SW480 (cell line): ENCODE measurements at regions not wholly inside any gene's neighbourhood (a gene's known extent, or its start where the extent isn't known, plus 50 kb on each side); places are given as distances from the start of the nearest gene placed in this dataset.
"Not testable (repeated sequence)": the region's sequence is repeated elsewhere in the genome, so short reads cannot be mapped to it uniquely, and the experiment has no call there.

Source experiments
- DNase-seq: peaks from one replicate; pipeline ENCODE4 v3.0.0-alpha.2; 2016; ENCODE audit warnings: low spot score

- DNase-seq: no peak
These were observed 134.0 kb downstream of the SST start for GRCh38 chr3:187536185-187536584.

GRCh38 chr3:187533797-187534196, 136.4 kb downstream of the SST start:
- no peak for DNase-seq

- no peak for DNase-seq
These were observed 138.4 kb downstream of the SST start for GRCh38 chr3:187531831-187532230.

GRCh38 chr3:187522890-187523289, 147.3 kb downstream of the SST start:
- no peak for DNase-seq

- no peak for DNase-seq
These were observed 147.9 kb downstream of the SST start for GRCh38 chr3:187522293-187522692.

- no peak for DNase-seq
These were observed 148.6 kb downstream of the SST start for GRCh38 chr3:187521546-187521945.

- no peak for DNase-seq
These were observed 149.9 kb downstream of the SST start for GRCh38 chr3:187520027-187520945.

- DNase-seq: no peak
These were observed 150.7 kb downstream of the SST start for GRCh38 chr3:187519428-187519890.

- no peak for DNase-seq
These were observed 150.4 kb downstream of the RTP4 start for GRCh38 chr3:187518616-187519015.

GRCh38 chr3:187518207-187518606, 150.0 kb downstream of the RTP4 start:
- DNase-seq: no peak

- DNase-seq: no peak
These were observed 148.4 kb downstream of the RTP4 start for GRCh38 chr3:187516446-187517185.

- no peak for DNase-seq
These were observed 139.7 kb downstream of the RTP4 start for GRCh38 chr3:187507905-187508304.

- no peak for DNase-seq
These were observed 139.1 kb downstream of the RTP4 start for GRCh38 chr3:187507266-187507665.

- DNase-seq: no peak
These were observed 136.2 kb downstream of the RTP4 start for GRCh38 chr3:187504435-187504834.

GRCh38 chr3:187498211-187498724, 130.1 kb downstream of the RTP4 start:
- no peak for DNase-seq

- DNase-seq: no peak
These were observed 128.9 kb downstream of the RTP4 start for GRCh38 chr3:187497052-187497451.

GRCh38 chr3:187494056-187494455, 125.9 kb downstream of the RTP4 start:
- DNase-seq: not testable (repeated sequence)

GRCh38 chr3:187491371-187491770, 123.2 kb downstream of the RTP4 start:
- no peak for DNase-seq

GRCh38 chr3:187490366-187490765, 122.2 kb downstream of the RTP4 start:
- no peak for DNase-seq

GRCh38 chr3:187484547-187485295, 116.5 kb downstream of the RTP4 start:
- DNase-seq: no peak

GRCh38 chr3:187481426-187481825, 113.2 kb downstream of the RTP4 start:
- DNase-seq: no peak

GRCh38 chr3:187475613-187476012, 107.4 kb downstream of the RTP4 start:
- DNase-seq: not testable (repeated sequence)
